ENCODE measurements at regions not wholly inside any gene's neighbourhood (a gene's known extent, or its start where the extent isn't known, plus 50 kb on each side); places are given as distances from the start of the nearest gene placed in this dataset.

DNA sequence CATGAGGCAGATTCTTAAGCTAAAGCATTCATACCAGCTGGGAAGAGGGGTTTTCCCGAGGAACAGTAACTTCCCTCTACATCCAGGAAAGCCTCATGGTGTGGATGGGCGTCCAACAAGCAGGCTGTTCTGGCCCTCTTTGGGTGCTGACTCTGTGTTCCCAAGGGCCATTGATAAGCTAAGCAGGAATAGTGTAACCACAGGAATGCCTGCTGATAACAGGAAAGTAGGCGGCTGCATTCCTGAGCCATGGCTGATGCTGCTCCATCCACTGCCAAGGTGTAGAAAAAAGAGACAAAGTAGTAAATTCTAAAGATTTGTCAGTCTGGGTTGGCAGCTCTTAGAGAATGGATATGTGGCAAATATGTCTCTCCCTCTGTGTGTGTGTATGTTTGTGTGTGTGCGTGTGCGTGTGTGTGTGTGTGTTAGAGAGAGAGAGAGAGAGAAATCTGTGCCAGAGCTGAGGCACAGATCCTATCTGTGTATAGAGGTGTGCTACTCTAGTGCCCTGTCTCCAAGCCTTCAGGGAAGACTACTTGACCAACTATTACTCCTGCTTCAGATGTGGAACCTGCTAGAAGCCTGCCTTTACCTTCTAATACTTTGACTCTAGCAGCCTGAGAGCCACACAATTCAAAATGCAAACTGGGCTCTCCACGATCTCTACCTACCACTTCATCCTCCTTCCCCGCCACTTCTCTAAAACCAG lies 353.1 kb upstream of the NR3C2 start:
- DNase-seq, result no peak

DNA sequence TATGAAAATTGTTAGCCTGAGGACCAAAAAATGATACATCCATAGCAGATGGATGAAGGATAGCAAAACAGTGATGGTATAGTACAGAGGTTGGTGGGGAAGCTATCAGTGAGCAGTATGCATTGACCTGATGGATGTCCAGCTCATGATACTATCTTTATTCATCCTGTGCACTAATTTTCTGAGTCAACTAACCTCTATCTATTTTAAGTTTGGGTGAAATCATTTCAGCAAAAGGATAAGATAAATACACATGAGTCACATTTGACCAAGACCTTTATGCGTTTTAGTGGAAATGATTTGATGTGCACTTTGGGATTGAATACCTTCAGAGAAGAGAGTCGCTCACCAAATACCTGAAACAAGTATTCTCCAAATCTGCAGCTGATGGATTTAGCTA lies 351.0 kb upstream of the NR3C2 start:
- no peak for DNase-seq

DNA sequence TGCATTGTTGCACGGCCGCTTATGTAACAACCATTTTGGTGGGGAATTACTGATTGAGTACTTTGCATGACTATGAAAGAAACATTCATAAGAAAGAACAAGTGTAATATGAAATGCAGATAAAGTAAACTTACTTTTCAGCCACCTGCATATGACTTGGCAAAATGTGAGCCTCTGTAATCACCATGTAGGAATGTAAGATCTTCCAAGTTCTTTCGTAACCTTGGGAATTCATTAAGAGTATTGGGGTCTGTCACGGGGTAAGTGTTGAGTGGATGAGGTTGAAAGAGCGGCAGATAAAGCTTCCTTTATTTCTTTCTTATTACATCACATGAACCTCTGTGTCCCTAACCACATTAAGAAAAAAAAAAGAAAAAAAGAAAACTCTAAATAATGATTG lies 348.5 kb upstream of the NR3C2 start:
- DNase-seq, result no peak

DNA sequence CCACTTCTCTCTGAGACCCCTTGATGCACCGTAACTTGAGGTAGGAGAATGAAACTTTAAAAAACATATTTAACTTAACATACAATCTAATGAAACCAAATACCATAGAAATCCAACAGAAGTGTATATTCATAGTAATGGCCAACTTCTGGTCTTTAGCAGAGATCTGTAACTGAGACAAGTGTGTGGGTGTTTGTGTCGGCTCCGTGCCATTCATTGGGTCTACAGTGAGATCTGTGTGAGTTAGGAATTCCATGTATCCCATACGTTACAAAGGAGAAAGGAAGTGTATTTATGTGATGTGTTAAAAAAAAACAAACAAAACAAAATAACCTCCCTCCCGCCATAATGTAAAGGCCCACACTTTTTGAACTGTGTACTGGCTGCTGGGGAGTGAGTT lies 348.0 kb upstream of the NR3C2 start:
- DNase-seq, result no peak

DNA sequence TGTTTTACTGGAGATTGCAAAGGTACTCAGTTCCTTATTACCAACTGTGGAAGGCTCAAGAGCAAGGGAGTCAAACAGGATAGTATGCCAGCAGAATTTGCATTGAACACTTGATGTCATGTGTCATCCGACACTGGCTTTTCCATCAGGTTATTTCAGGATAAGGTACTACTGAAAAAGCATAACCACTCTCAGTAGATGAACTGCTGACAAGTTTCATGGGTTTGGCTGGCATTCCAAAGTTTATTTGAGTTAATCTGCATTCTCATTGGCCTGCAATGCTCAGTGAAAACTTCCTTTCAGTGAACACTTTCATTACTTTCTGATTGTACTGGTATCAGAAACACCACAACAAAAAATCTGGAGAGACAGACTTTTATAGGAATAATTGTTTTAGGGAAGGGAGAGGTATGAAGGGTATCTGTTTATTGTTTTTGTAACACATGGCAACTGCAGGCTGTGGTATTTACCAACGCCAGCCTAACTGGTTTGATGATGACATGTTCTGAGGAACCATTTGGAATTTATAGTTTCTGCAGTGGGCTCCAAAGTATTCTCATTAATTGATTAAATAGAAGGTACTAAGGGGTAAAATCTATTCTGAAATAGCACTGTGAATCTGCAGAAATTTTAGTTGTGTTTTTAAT lies 345.7 kb upstream of the NR3C2 start:
- no peak for DNase-seq

DNA sequence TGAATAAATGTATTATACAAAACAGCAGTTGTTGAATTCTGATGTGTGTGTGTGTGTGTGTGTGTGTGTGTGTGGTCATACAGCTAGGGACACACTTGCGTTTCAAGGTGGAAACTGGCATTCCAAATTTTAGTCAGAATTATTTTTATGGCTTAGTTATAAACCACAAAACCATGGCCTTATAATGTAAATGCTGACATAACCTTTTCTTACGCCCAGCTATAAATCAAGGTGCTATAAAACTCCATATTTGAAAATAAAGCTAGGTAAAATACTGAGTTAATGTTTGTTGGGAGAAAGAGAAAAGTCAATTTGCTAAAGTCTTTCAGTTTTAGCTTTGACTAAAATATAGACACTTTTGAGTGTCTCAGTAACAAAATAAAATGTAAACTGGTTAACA lies 345.1 kb upstream of the NR3C2 start:
- DNase-seq, result no peak

DNA sequence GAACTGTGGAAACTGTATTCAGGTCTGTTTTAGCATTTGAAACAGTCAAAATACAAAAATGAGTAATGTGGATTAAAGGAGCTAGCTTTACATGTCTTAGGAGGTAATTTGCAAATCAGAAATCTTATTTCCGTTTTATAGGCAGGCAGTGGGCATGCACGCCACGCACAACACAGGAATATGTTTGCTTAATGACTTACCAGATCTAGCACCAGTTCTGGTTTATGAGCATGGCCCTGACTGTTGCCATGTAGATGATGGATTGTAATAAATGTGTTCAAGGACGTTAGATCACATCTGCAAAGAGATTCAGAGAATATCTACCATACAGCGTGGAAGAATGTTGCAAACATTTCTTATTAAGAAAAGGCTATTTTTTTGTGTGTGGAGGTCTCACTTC lies 344.5 kb upstream of the NR3C2 start:
- no peak for DNase-seq

DNA sequence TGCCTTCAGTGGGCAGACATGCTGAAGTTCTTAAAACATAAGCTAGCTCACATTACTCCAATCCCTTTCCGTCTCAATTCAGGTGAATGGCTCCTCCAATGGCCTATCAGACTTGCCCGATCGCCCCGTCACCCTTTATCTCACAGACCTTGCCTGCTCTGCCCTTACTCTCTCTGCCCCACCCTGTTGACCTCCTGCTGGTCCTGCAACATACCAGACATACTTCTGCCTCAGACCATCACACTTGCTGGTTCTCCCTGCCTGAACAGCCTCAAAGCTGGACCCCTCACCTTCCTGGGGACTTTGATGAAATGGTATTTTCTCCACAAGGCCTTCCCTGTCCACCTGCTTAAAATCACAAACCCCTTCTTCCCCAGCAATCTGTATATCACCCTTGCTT lies 340.1 kb upstream of the NR3C2 start:
- no peak for DNase-seq

DNA sequence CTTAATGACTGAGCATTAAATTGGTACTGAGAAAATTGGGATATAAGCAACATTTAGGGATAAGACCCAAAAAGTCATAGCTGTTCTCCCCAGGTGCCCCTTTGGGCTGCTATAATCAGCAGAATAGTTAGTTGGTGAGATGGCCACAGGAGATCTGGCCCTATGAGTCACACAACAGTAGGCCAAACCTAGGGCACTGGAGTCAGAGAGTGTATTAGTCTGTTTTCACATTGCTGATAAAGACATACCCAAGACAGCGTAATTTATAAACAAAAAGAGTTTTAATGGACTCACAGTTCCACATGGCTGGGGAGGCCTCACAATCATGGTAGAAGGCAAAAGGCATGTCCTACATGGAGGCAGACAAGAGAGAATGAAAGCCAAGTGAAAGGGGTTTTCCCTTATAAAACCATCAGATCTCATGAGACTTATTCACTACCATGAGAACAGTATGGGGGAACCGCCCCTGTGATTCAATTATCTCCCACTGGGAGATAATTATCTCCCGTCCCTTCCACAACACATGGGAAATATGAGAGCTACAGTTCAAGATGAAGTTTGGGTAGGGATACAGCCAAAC lies 338.3 kb upstream of the NR3C2 start:
- no peak for DNase-seq

DNA sequence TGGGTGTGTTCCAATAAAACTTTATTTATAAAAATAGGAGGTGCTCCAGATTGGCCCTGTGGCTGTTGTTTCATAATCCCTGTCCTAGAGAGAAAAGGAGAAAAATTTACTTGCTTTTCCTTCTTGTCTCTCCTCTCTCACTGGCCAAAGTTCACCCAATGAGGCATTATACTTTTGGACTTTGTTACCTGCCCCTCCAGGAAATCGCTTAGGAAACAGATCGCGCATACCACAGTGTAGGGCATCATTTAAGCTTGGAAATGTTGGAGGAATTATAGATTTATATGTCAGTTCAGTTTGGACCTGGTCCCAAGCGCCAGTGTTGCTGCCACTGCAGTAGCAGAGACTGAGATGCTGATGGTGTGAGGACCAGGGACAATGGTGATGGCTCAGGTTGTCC lies 337.6 kb upstream of the NR3C2 start:
- DNase-seq, result no peak

DNA sequence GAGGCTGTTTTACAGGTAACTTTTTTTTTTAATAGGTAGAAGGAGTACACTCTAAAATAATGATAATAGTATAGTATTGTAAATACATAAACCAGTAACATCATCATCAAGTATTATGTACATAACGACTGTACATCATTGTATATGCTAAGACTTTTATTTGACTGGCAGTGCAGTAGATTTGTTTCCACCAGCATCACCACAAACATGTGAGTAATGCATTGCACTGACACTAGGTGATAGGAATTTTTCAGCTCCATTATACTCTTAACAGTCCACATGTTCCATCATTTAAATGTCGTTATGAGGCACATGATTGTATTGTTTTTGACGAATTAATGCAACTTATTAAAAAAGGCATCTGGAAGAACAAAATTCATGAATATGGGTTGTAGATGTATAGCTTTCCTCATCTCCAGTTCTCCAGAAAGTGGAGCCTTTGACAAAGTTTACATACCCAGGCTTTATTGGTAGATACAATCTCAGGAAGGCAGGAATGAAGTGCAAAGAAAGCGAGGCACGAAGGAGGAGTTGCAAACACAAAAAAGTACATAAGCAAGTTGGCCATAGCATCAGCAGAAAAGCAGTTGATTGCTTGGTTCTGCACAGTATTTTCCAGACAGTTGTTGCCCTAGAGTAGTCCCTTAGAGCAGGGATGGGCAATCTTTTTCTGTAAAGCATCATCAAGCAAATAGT lies 336.9 kb upstream of the NR3C2 start:
- no peak for DNase-seq

DNA sequence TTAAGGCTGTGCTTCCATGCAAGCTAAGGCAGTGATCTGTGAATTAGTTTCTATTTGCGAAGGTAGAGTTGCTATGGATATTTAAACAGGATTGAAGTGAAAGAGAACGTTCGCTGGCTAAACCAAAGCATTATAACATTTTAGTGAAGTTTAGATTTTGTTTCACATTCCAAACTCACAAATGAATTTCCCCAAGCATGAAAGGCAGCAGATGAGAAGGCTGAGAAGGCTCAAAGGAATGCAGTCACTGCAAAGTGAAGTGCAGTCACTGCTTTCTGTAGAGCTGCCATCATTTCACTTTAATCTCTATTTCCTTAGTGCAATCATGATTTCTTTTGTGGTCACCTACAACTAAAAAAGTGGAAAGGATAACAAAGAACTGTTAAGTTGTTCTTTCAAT lies 334.7 kb upstream of the NR3C2 start:
- DNase-seq, result no peak

DNA sequence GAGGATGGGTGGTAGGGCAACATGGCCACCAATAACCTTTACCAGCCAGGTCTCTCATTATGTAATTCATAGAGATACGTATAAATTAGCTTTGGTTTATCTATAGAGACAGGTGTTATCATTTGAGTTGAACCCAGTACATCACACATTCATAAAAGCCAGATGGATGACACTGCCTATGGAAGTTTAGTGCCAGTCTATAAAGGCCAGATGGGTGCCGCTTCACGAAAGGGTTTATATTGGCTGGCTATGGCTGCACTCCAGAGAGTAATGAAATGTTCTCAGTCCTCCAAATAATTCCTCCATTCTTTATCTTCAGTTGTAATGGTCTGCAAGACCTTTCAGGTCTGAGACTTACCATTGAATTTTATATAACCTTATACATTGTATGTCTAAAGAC lies 331.9 kb upstream of the NR3C2 start:
- DNase-seq, result no peak

DNA sequence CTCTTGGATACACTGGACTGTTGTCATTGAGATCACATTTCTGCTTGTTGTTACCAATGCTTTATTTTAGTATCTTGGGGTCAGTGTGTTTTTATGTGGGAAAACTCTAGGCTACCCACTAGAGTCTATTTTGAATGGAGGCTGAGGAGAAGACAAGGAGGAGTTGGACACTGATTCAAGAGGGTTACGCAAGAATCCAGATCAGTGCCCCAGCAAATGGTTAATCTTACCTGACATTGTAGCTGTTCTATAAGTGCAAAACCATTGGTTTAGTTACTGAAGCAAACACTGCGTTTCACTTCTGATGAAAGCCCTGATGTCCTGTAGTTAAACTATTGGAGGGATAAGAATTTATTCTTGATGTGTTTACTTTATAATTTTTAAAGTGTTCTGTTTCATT lies 331.1 kb upstream of the NR3C2 start:
- DNase-seq, result no peak

DNA sequence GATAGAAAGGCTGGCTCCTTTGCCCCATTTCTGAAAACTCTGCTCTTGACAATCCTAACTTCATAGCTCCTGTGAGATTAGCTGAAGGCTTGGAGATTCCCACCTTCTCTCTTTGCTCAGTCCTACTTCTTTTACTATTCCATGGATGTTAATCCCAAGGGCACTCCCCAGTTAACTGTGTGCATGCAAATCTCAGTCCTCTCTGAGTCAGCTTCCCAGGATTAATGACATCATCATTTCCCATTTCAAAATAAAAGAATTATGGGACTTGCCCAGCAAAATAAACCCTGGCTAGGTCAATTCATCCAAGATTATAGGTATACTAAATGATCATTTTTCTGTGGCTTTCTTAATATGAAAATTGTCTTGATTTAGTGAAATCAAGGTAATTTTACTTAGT lies 328.6 kb upstream of the NR3C2 start:
- no peak for DNase-seq

DNA sequence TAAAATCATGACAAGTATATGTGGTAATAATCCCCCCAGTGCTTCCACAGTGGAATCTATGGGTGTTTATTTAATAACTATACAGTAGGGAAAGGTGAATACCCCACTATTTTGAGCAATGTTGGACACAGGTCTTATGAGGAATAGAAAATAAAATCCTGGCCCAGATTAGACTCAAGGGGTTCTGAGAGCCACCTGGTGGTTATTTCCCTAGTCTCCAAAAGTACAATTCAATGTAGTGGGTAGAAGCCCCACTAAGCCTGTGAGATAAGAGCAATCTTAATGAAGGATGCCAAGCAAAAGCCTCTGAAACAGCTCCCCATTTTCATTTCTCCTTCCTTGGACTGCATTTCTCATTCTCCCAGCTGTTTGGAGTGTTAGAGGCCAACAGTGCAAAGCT lies 328.2 kb upstream of the NR3C2 start:
- peak in 1 of 2 donors; percentile 3 for DNase-seq

DNA sequence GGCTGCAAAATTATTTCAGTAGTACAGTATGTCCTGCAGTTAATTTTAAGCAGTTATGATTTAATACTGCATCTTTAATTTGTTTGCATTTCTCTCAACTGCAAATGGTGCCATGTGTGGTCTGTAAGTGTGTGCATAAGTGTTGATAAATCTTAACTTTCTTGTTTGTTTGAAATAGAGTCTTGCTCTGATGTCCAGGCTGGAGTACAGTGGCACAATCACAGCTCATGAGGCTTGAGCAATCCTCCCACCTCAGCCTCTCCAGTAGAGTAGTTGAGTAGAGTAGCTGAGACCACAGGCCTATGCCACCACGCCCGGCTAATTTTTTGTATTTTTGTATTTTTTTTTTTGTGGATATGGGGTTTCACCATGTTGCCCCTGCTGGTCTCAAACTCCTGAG lies 322.5 kb upstream of the NR3C2 start:
- DNase-seq, result no peak

DNA sequence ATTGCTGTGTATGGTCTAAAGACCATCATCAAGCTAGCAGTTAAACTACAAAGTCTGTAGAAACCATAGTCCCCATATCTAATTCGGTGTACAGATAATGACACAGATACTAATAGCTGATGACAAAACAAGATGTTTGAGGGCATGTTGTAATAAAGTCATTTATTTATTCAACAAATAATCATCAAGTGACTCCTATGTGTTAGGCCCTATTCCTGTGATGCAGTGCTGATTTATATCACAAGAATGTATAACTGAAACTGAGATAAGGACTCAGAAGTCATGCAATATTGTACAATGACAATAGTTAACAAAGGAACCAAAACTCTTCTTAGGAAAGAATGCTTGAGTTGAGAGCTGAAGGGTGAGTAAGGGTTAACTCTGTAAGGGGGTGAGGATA lies 315.0 kb upstream of the NR3C2 start:
- no peak for DNase-seq

DNA sequence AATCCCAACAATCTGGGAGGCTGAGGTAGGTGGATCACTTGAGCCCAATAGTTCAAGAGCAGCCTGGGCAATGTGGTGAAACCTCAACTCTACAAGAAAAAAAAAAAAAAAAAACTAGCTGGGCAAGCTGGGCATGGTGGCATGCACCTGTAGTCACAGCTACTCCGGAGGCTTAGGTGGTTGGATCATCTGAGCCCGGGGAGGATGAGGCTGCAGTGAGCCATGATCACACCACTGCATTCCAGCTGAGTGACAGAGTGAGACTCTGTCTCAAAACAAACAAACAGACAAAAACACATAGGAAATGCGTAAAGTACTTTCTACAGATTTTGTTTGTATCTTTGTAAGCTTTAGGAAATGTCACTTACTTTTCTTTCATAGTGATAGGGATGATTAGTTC lies 307.2 kb upstream of the NR3C2 start:
- no peak for DNase-seq

DNA sequence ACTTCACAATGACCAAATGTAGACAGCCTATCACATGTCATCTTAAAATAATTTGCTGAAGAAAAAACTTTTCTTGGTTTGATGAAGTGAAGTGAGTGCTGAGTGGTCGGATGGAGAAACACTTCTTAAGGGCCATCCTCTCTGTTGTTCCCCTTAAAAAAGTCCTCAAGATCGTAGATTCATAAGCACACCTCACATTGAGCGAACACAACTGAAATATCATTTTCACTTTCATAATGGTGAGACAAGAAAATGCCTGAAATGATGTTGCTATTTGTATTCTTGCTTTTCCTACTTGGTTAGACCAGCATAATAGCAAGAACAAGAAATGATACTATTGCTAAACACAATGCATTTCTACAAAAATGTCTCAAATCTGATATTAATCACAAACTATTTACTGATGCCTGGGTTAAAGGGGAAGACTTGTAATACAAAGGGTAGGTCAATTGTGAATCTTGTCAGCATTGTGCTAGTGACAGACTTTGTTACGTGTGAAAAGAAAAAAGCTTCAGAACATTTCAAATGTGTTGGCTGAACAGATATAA lies 305.6 kb upstream of the NR3C2 start:
- no peak for DNase-seq

DNA sequence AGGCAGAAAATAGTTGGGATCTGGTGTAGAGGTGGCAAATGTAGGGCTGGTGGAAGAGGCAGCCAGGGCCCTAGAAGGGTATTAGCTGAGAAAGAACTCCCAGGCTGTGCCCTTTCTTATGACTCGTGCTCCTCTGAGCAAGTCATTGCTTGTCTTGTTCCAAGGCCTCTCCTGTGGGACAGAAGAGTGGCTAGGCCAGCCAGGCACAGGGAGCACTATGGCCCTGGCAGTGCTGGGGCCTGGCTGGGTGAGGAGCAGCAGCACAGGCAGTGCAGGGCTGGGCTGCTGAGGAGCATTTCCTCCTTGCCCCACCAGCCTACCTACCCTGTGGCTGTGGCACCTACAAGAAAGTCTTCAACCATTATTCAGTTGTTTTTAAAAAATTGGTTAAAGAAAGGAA lies 298.5 kb upstream of the NR3C2 start:
- no peak for DNase-seq

DNA sequence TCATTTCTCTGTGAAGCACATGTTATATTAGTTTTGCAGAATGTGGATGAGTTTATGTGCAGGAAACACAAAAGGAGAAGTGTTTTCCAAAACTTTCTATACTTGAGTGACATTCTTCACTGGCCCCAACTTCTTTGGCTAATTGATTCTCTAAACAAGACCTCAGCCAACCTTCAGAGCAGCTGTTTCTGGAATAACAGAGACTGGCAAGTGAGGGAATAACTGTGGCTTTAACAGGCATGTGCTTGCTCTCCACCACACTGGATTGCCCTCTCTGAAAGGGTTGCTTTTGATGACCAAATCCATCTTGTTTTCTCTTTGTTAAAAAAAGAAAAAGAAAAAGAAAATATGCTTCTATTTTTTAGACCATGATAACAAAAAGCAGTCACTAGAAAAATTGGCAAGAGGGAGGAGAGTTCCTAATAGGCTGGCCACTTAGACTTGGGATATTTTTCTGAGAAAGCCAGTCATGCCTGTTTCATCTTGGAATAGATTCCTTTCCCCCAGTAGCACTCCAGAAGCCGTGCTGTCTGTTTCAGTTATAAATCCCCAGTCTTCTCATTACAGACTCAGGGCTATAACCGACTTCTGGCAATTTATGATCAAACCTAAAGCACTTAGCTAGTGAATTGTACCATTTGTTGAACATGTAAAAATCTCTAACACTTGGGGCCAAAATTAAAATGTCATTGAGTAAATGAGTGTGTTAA lies 295.0 kb upstream of the NR3C2 start:
- no peak for DNase-seq

Data from CD4-positive, alpha-beta T cell treated with Interferon alpha-2 for 1 hour (primary cell).